ENCODE measurements at regions not wholly inside any gene's neighbourhood (a gene's known extent, or its start where the extent isn't known, plus 50 kb on each side); places are given as distances from the start of the nearest gene placed in this dataset.
"Not testable (repeated sequence)": the region's sequence is repeated elsewhere in the genome, so short reads cannot be mapped to it uniquely, and the experiment has no call there.

GRCh38 chrX:5290635-5291034, 938.0 kb downstream of the NLGN4X start:
- Histone ChIP-seq H3K9me3 (no peaks in the 10 kb centered on the region), H3K4me1 (ENCODE audit: low read depth) (no peaks in the 10 kb centered on the region), H3K4me3 (no peak overlapping the region), H3K36me3 (ENCODE audit: low read depth) (no peaks in the 10 kb centered on the region)
- intact Hi-C loops (cut with DNase I, micrococcal nuclease) = no loop called here
- ATAC-seq (no peak), DNase-seq (no peak)
- no peak for TF ChIP-seq CTCF (IDR thresholded peaks at IDR 0.05)

GRCh38 chrX:5289949-5290348, 938.7 kb downstream of the NLGN4X start:
- H3K4me3 ChIP-seq; H3K36me3 ChIP-seq (ENCODE audit: low read depth); intact Hi-C loops (cut with DNase I, micrococcal nuclease); ATAC-seq; DNase-seq; H3K9me3 ChIP-seq; H3K4me1 ChIP-seq (ENCODE audit: low read depth): not testable (repeated sequence)

- Histone ChIP-seq H3K36me3 (ENCODE audit: low read depth) (no peaks in the 10 kb centered on the region), H3K4me1 (ENCODE audit: low read depth) (no peaks in the 10 kb centered on the region), H3K9me3 (peaks cover 5% of the 10 kb centered on the region), H3K4me3 (no peak overlapping the region)
- DNase-seq (no peak), ATAC-seq (no peak)
- TF ChIP-seq CTCF (IDR thresholded peaks at IDR 0.05) = no peak
- intact Hi-C loops (cut with DNase I, micrococcal nuclease) = no loop called here
Observed at GRCh38 chrX:5278908-5279307, 949.8 kb downstream of the NLGN4X start.

GRCh38 chrX:5265324-5265850, 963.3 kb downstream of the NLGN4X start:
- Histone ChIP-seq H3K4me3 (no peak overlapping the region), H3K36me3 (ENCODE audit: low read depth) (no peaks in the 10 kb centered on the region), H3K9me3 (no peaks in the 10 kb centered on the region), H3K4me1 (ENCODE audit: low read depth) (no peaks in the 10 kb centered on the region)
- DNase-seq (no peak), ATAC-seq (no peak)
- intact Hi-C loops (cut with DNase I, micrococcal nuclease) = no loop called here
- TF ChIP-seq CTCF (IDR thresholded peaks at IDR 0.05) = no peak

GRCh38 chrX:5250106-5250505, 978.6 kb downstream of the NLGN4X start:
- no peak for DNase-seq
- Histone ChIP-seq H3K36me3 (ENCODE audit: low read depth) (no peaks in the 10 kb centered on the region), H3K4me1 (ENCODE audit: low read depth) (no peaks in the 10 kb centered on the region), H3K9me3 (peaks cover 3% of the 10 kb centered on the region), H3K4me3 (no peak overlapping the region)
- no peak for TF ChIP-seq CTCF (IDR thresholded peaks at IDR 0.05)
- no peak for ATAC-seq
- intact Hi-C loops (cut with DNase I, micrococcal nuclease) = no loop called here

GRCh38 chrX:5242091-5242790, 986.4 kb downstream of the NLGN4X start:
- Histone ChIP-seq H3K4me3 (no peak overlapping the region), H3K36me3 (ENCODE audit: low read depth) (no peaks in the 10 kb centered on the region), H3K4me1 (ENCODE audit: low read depth) (no peaks in the 10 kb centered on the region), H3K9me3 (no peaks in the 10 kb centered on the region)
- DNase-seq (no peak), ATAC-seq (no peak)
- TF ChIP-seq CTCF (IDR thresholded peaks at IDR 0.05) = no peak
- intact Hi-C loops (cut with DNase I, micrococcal nuclease) = no loop called here

Data from mucosa of descending colon (tissue), 3 donors.